Posterior cingulate gyrus (tissue), 11 donors: ENCODE measurements at regions not wholly inside any gene's neighbourhood (a gene's known extent, or its start where the extent isn't known, plus 50 kb on each side); places are given as distances from the start of the nearest gene placed in this dataset.
A peak's percentile ranks its signal among the peaks of the same experiment; 100 is the strongest.
"Not testable (repeated sequence)": the region's sequence is repeated elsewhere in the genome, so short reads cannot be mapped to it uniquely, and the experiment has no call there.

Experiments used
- DNase-seq, 10 donors: peaks; one replicate each; pipeline versions ENCODE4 v3.0.0 to v3.0.0-alpha.2; 2020 to 2021; ENCODE audit warnings: mixed read lengths in 3 of 10
- intact Hi-C: fragments of 100-400 bp; cut with DNase I; formaldehyde crosslinking; loops from one replicate; pipeline ENCODE4 v1.15.1; 2023

DNA sequence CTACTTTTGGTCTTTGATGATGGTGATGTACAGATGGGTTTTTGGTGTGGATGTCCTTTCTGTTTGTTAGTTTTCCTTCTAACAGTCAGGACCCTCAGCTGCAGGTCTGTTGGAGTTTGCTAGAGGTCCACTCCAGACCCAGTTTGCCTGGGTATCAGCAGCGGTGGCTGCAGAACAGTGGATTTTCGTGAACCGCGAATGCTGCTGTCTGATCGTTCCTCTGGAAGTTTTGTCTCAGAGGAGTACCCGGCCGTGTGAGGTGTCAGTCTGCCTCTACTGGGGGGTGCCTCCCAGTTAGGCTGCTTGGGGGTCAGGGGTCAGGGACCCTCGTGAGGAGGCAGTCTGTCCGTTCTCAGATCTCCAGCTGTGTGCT, 56.6 kb upstream of the TNFAIP8 start:
- DNase-seq, intact Hi-C loops: not testable (repeated sequence)

DNA sequence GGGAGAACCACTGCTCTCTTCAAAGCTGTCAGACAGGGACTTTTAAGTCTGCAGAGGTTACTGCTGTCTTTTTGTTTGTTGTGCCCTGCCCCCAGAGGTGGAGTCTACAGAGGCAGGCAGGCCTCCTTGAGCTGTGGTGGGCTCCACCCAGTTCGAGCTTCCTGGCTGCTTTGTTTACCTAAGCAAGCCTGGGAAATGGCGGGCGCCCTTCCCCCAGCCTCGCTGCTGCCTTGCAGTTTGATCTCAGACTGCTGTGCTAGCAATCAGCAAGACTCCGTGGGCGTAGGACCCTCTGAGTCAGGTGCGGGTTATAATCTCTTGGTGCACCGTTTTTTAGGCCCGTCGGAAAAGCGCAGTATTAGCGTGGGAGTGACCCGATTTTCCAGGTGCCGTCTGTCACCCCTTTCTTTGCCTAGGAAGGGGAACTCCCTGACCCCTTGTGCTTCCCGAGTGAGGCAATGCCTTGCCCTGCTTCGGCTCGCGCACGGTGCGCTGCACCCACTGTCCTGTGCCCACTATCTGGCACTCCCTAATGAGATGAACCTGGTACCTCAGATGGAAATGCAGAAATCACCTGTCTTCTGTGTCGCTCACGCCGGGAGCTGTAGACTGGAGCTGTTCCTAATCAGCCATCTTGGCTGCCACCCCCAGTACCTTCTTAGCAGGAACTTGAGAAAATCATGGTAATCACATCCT, 56.1 kb upstream of the TNFAIP8 start:
- peak in 1 of 10 donors; percentile 73 for DNase-seq
- intact Hi-C loops = not testable (repeated sequence)

DNA sequence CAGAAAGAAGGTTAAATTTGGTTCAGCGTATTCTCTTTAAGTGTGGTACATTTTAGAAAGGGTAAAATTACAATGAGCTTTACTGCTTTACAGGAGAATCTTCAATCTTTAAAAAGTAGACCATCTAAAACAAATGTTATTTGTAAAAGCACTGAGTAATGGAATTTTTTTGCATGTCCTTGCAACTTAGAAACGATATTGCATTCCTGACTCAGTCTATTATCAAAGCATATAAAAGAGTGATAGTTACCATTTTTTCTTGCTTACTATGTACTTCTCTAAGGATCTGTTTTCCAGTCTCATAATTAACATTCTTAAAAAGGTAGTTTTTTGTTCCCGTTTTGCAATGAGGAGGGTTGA, 55.5 kb upstream of the TNFAIP8 start:
- DNase-seq = no peak
- intact Hi-C loops = no loop called here

DNA sequence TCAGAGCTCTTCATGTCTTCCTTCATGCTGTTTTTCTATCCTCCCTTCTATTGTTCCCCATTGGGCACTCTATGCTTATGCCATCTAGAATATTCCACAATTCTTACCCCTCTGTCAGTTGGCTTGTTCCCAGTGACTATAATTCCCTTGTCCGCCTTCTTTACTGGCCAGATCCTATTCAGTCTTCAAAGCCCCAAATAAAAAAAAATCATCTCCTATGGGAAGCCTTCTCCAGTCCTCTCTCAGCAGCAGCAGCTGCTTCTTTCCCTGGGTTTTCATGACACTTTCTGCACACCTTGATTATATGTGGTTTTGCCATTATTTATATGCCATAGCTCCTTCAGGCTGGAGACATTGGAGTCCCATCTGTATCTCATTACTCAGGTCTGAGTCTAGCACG, 54.6 kb upstream of the TNFAIP8 start:
- intact Hi-C loops = no loop called here
- no peak for DNase-seq

DNA sequence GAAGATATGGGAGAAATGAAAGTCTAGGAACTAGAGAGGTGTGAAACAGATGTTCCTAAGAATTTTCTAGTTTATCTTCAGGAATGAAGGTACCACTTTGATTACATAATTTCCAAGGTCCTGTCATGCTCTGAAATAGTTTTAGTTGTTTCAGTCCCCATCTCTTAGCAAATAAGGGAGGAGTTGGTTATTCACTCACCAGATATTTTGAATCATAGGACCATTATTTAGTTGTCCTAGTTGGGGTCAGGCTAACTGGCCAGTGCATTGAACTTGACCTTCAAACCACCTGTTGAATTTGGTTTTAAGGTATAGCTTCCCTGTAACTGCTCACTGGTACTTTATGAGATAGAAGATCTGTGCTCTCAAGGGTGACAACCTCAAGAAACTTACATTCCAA, 53.9 kb upstream of the TNFAIP8 start:
- intact Hi-C loops = no loop called here
- no peak for DNase-seq

DNA sequence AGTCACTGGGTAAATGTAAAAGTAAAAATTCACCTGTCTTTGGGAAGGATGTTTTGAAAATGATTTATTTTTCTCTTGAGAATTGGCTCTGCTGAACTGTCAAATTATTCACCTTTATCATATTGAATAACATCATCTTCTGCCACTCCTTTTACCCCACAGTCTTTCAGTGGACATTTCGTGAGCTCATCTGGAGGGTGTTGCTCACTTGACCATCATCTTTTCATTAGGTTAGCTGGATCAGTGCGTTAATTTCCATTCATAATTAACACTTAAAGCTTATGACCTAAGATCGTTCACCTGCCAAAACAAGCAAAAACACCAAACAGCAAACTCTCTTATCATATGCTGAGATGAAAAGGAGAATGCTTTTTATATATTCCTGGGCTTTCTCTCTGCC, 53.4 kb upstream of the TNFAIP8 start:
- intact Hi-C loops = no loop called here
- DNase-seq = no peak

DNA sequence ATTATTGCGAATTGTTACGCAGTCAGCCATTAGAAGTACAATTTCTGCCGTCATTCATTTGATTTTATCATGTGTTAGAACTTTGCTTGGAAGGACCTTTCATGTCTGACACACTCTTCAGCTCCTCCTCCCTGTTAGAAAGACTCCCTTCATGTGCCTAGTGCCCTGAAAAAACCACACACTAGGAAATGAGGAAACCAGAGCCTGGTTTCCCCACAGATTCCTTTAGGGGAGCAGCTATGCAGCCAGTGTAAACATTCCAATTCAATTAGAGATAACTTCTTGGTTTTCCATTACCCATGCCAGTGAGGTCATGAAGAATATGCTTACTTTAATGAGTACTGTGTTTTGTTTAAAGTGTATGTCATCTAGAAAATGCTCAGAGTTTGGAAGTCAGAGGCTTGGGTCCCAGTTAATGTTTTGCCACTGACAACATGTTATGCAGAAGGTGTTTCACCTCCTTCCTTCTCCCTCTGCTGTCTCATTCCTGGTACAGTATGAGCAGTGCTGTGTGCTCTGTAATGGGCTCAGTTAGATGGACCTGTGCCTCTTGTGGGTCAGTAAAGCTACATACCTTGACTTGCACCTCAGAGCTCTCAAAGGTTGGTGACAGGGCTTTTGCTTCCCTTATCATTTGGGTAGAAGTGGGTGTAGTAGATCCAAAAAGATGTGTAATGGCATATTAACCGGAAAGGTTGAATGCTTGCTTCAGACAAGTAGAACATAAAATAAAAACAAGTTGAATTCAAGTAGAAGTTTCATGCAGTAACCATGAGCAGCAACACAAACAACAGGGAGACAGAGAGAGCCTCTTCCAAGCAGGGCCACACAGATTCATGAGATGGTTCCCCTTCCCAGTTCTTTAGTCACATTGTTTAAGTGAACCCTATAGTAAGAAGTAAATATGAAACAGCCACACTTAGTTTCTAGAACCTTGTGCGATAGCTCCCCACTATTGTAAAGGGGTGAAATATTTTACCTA, 52.6 kb upstream of the TNFAIP8 start:
- intact Hi-C loops = no loop called here
- DNase-seq = no peak

DNA sequence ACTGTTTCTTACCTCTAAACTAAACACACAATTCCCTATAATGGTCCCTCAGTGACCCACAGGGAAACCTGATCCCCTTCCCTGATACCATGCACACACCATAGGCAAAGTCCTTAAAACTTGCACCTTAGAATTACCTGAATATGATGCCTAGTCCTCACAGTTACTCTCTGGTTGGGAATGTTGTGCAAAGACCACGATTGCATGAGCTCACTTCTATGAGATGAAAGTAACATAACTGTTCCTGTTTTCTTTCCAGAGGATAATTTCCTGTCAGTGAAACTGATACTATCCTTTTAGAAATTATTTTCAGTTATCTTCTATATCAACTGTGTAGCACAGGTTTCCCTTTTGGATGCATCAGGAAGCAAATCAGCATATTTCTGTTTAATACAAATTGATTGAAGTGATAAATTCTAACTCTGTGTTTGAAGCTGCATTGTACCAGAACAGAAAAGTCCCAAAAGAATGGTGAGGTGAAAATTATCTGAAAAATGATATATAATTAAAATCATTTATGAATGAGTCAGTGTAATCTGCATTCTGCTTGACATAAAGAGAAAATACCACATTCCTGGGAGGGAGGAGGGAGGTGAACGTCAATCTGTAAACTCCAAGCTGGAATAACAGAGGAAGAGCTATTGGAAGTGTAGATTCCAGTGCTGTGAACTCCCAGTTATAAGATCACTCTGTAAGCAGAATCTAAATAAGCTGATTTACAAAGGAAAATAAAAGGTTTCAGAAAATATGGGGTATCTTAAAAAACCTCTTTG, 51.2 kb upstream of the TNFAIP8 start:
- intact Hi-C loops = no loop called here
- DNase-seq = no peak
